ENCODE measurements at regions not wholly inside any gene's neighbourhood (a gene's known extent, or its start where the extent isn't known, plus 50 kb on each side); places are given as distances from the start of the nearest gene placed in this dataset.

GRCh38 chr5:105782501-105782900, 1888.2 kb downstream of the EFNA5 start:
- TF ChIP-seq CTCF (conservative IDR thresholded peaks at IDR 0.05; ENCODE audit: low read depth, low read length) (no peak), USF2 (IDR thresholded peaks at IDR 0.05; ENCODE audit: low read depth, low read length) (no peak), POLR2A (IDR thresholded peaks at IDR 0.05; ENCODE audit: low read depth, low read length) (no peak), RFX5 (IDR thresholded peaks at IDR 0.05; ENCODE audit: low read depth, low read length) (no peak), MAZ (IDR thresholded peaks at IDR 0.05; ENCODE audit: borderline replicate concordance, low read depth, low read length) (no peak), MXI1 (IDR thresholded peaks at IDR 0.05; ENCODE audit: borderline replicate concordance, low read depth, low read length) (no peak), FOS (IDR thresholded peaks at IDR 0.05; ENCODE audit: low read depth, low read length) (no peak), RAD21 (IDR thresholded peaks at IDR 0.05; ENCODE audit: low read length) (no peak), CEBPB (IDR thresholded peaks at IDR 0.05; ENCODE audit: low read depth, low read length) (no peak)

Data from IMR-90 (cell line).